Keratinocyte (primary cell): ENCODE measurements at regions not wholly inside any gene's neighbourhood (a gene's known extent, or its start where the extent isn't known, plus 50 kb on each side); places are given as distances from the start of the nearest gene placed in this dataset.

ENCODE experiments used
- DNase-seq: peaks from one replicate; pipeline ENCODE4 v3.0.0-alpha.2; 2011; ENCODE audit warnings: low read depth, missing footprints, low spot score
- FAIRE-seq: peaks from 2 replicates; lab custom pipeline; 2011; peaks lifted over from hg19 to GRCh38; lab: Jason Lieb, UNC
- H2AFZ ChIP-seq: 2 replicates; pipeline ENCODE4 v1.6.0; 2012; ENCODE audit warnings: low read length, control low read depth, inconsistent platforms; ENCODE audit not compliant: control insufficient read depth
- H3K27ac ChIP-seq: 2 replicates; pipeline ENCODE4 v1.5.1; 2011; ENCODE audit warnings: low read length; ENCODE audit not compliant: control insufficient read depth, insufficient read depth
- H3K27me3 ChIP-seq: 3 replicates; pipeline ENCODE4 v1.6.0; 2011; ENCODE audit warnings: low read length; ENCODE audit not compliant: control insufficient read depth, insufficient read depth; ENCODE audit errors: extremely low read depth
- H3K36me3 ChIP-seq, 2 experiments: 2 replicates in 1 of 2; 3 replicates in 1 of 2; pipeline ENCODE4 v1.5.1; 2011; ENCODE audit warnings: low read length in 2 of 2, mild to moderate bottlenecking in 1 of 2; ENCODE audit not compliant: control insufficient read depth in 2 of 2, insufficient read depth in 2 of 2; ENCODE audit errors: extremely low read depth in 1 of 2
- H3K4me1 ChIP-seq: 3 replicates; pipeline ENCODE4 v1.5.1; 2011; ENCODE audit warnings: low read length; ENCODE audit not compliant: control insufficient read depth, insufficient read depth; ENCODE audit errors: extremely low read depth
- H3K4me2 ChIP-seq: 3 replicates; pipeline ENCODE4 v1.6.0; 2011; ENCODE audit warnings: low read depth, low read length; ENCODE audit not compliant: control insufficient read depth, insufficient read depth; ENCODE audit errors: extremely low read depth
- H3K4me3 ChIP-seq, 3 experiments: fragments of 200-600 bp in 1 of 3; sonication (generic) in 1 of 3; 2 replicates in 2 of 3; 3 replicates in 1 of 3; pipeline ENCODE4 v1.5.1; 2011 to 2016; ENCODE audit warnings: low read length in 3 of 3, mild to moderate bottlenecking in 3 of 3, control low read depth in 2 of 3, inconsistent platforms in 1 of 3, low read depth in 1 of 3, mixed read lengths in 1 of 3, mixed run types in 1 of 3, moderate library complexity in 1 of 3; ENCODE audit not compliant: control insufficient read depth in 2 of 3, insufficient read depth in 2 of 3; ENCODE audit errors: extremely low read depth in 1 of 3
- H3K79me2 ChIP-seq: 2 replicates; pipeline ENCODE4 v1.6.0; 2012; ENCODE audit warnings: low read length; ENCODE audit not compliant: control insufficient read depth, insufficient read depth
- H3K9ac ChIP-seq: 3 replicates; pipeline ENCODE4 v1.6.0; 2011; ENCODE audit warnings: low read length; ENCODE audit not compliant: control insufficient read depth, insufficient read depth; ENCODE audit errors: extremely low read depth
- H3K9me1 ChIP-seq: 3 replicates; pipeline ENCODE4 v1.6.0; 2011; ENCODE audit warnings: low read length; ENCODE audit not compliant: control insufficient read depth, insufficient read depth; ENCODE audit errors: extremely low read depth
- H3K9me3 ChIP-seq: 2 replicates; pipeline ENCODE4 v1.5.1; 2012; ENCODE audit warnings: low read depth, low read length; ENCODE audit not compliant: control insufficient read depth
- H4K20me1 ChIP-seq: 3 replicates; pipeline ENCODE4 v1.6.0; 2011; ENCODE audit warnings: low read length; ENCODE audit not compliant: control insufficient read depth, insufficient read depth; ENCODE audit errors: extremely low read depth
- CTCF ChIP-seq, 3 experiments: IDR thresholded peaks in 1 of 3; conservative IDR thresholded peaks in 1 of 3; optimal IDR thresholded peaks in 1 of 3; 2 replicates in 2 of 3; 3 replicates in 1 of 3; pipeline versions ENCODE3 to v1.5.1; 2011; ENCODE audit warnings: low read length in 3 of 3, mild to moderate bottlenecking in 3 of 3, moderate library complexity in 2 of 3, control low read depth in 1 of 3, inconsistent platforms in 1 of 3; ENCODE audit not compliant: insufficient read depth in 2 of 3; ENCODE audit errors: extremely low read depth in 1 of 3
- EZH2 ChIP-seq: IDR thresholded peaks from one replicate; pipeline ENCODE4 v1.6.1; 2012; ENCODE audit warnings: inconsistent platforms, mild to moderate bottlenecking, low read length, moderate library complexity
- dilution Hi-C: fragments of 300-500 bp; cut with MboI; formaldehyde crosslinking; loops from one replicate; pipeline ENCODE4 v1.7.0; 2020; ENCODE audit warnings: low sequenced_read_pairs; ENCODE audit not compliant: extremely low pct_ligation_motif_present

GRCh38 chr3:1600700-1601418 is 497.8 kb upstream of the CNTN4 start:
- Histone ChIP-seq H3K27me3 (no peaks in the 10 kb centered on the region), H3K9me1 (no peaks in the 10 kb centered on the region), H3K9me3 (no peaks in the 10 kb centered on the region), H2AFZ (no peak overlapping the region), H3K4me2 (no peak overlapping the region), H3K79me2 (no peaks in the 10 kb centered on the region), H3K4me1 (no peaks in the 10 kb centered on the region), H4K20me1 (no peaks in the 10 kb centered on the region), H3K4me3 (no peak overlapping the region), H3K9ac (no peak overlapping the region), H3K27ac (no peak overlapping the region), H3K36me3 (no peaks in the 10 kb centered on the region)
- FAIRE-seq (no peak), DNase-seq (no peak)
- dilution Hi-C loops, result no loop called here
- TF ChIP-seq CTCF (optimal IDR thresholded peaks at IDR 0.05 in 1 of 3, IDR thresholded peaks at IDR 0.05 in 1 of 3, conservative IDR thresholded peaks at IDR 0.05 in 1 of 3; ENCODE audit: extremely low read depth in 1 of 3, insufficient read depth in 2 of 3, low read length in 3 of 3) (no peak), EZH2 (no peak)

GRCh38 chr3:1609416-1609815 is 489.2 kb upstream of the CNTN4 start:
- FAIRE-seq, result no peak
- H3K9me1 ChIP-seq, result no peaks in the 10 kb centered on the region
- H3K9ac ChIP-seq, result no peak overlapping the region
- DNase-seq, result no peak
- H3K4me3 ChIP-seq, result no peak overlapping the region
- H3K9me3 ChIP-seq, result no peaks in the 10 kb centered on the region
- no peak for TF ChIP-seq CTCF (optimal IDR thresholded peaks at IDR 0.05 in 1 of 3, IDR thresholded peaks at IDR 0.05 in 1 of 3, conservative IDR thresholded peaks at IDR 0.05 in 1 of 3; ENCODE audit: extremely low read depth in 1 of 3, insufficient read depth in 2 of 3, low read length in 3 of 3)
- TF ChIP-seq EZH2, result no peak
- dilution Hi-C loops, result no loop called here
- H4K20me1 ChIP-seq, result no peaks in the 10 kb centered on the region
- H3K4me2 ChIP-seq, result no peak overlapping the region
- no peaks in the 10 kb centered on the region for H3K36me3 ChIP-seq
- no peak overlapping the region for H2AFZ ChIP-seq
- no peaks in the 10 kb centered on the region for H3K79me2 ChIP-seq
- H3K4me1 ChIP-seq, result no peaks in the 10 kb centered on the region
- H3K27ac ChIP-seq, result no peak overlapping the region
- H3K27me3 ChIP-seq, result no peaks in the 10 kb centered on the region
